ENCODE measurements at regions not wholly inside any gene's neighbourhood (a gene's known extent, or its start where the extent isn't known, plus 50 kb on each side); places are given as distances from the start of the nearest gene placed in this dataset.
"Not testable (repeated sequence)": the region's sequence is repeated elsewhere in the genome, so short reads cannot be mapped to it uniquely, and the experiment has no call there.

GRCh38 chr7:19958309-19958896 lies 185.0 kb upstream of the TMEM196 start:
- DNase-seq (ENCODE audit: low read depth in 2 of 2), result peak; percentile 63 to 74

- DNase-seq (ENCODE audit: low read depth in 2 of 2), result no peak
Measured at GRCh38 chr7:19957664-19958063, 184.2 kb upstream of the TMEM196 start.

GRCh38 chr7:19954166-19954565 lies 180.7 kb upstream of the TMEM196 start:
- not testable (repeated sequence) for DNase-seq (ENCODE audit: low read depth in 2 of 2)

- not testable (repeated sequence) for DNase-seq (ENCODE audit: low read depth in 2 of 2)
Measured at GRCh38 chr7:19953411-19953810, 180.0 kb upstream of the TMEM196 start.

GRCh38 chr7:19948160-19948559 lies 174.7 kb upstream of the TMEM196 start:
- no peak for DNase-seq (ENCODE audit: low read depth in 2 of 2)

GRCh38 chr7:19944363-19945120 lies 171.1 kb upstream of the TMEM196 start:
- no peak for DNase-seq (ENCODE audit: low read depth in 2 of 2)

GRCh38 chr7:19939746-19940145 lies 166.3 kb upstream of the TMEM196 start:
- DNase-seq (ENCODE audit: low read depth in 2 of 2), result peak; percentile 41 to 46

GRCh38 chr7:19932549-19933249 lies 159.3 kb upstream of the TMEM196 start:
- DNase-seq (ENCODE audit: low read depth in 2 of 2), result no peak

- DNase-seq (ENCODE audit: low read depth in 2 of 2), result no peak
Measured at GRCh38 chr7:19930851-19931250, 157.4 kb upstream of the TMEM196 start.

GRCh38 chr7:19930051-19930450 lies 156.6 kb upstream of the TMEM196 start:
- DNase-seq (ENCODE audit: low read depth in 2 of 2), result no peak

GRCh38 chr7:19928247-19928646 lies 154.8 kb upstream of the TMEM196 start:
- DNase-seq (ENCODE audit: low read depth in 2 of 2), result no peak

GRCh38 chr7:19920705-19921104 lies 147.3 kb upstream of the TMEM196 start:
- no peak for DNase-seq (ENCODE audit: low read depth in 2 of 2)

- peak; percentile 18 to 27 for DNase-seq (ENCODE audit: low read depth in 2 of 2)
Measured at GRCh38 chr7:19920166-19920565, 146.7 kb upstream of the TMEM196 start.

GRCh38 chr7:19919261-19920095 lies 146.1 kb upstream of the TMEM196 start:
- peak in 1 of 2 experiments; percentile 23 for DNase-seq (ENCODE audit: low read depth in 2 of 2)

GRCh38 chr7:19916046-19916445 lies 142.6 kb upstream of the TMEM196 start:
- DNase-seq (ENCODE audit: low read depth in 2 of 2), result peak in 1 of 2 experiments; percentile 13

- no peak for DNase-seq (ENCODE audit: low read depth in 2 of 2)
Measured at GRCh38 chr7:19915596-19915995, 142.2 kb upstream of the TMEM196 start.

- DNase-seq (ENCODE audit: low read depth in 2 of 2), result no peak
Measured at GRCh38 chr7:19914866-19915265, 141.4 kb upstream of the TMEM196 start.

- DNase-seq (ENCODE audit: low read depth in 2 of 2), result no peak
Measured at GRCh38 chr7:19900118-19900517, 126.7 kb upstream of the TMEM196 start.

- DNase-seq (ENCODE audit: low read depth in 2 of 2), result peak; percentile 26 to 29
Measured at GRCh38 chr7:19899529-19899928, 126.1 kb upstream of the TMEM196 start.

- not testable (repeated sequence) for DNase-seq (ENCODE audit: low read depth in 2 of 2)
Measured at GRCh38 chr7:19882893-19883292, 109.5 kb upstream of the TMEM196 start.

- no peak for DNase-seq (ENCODE audit: low read depth in 2 of 2)
Measured at GRCh38 chr7:19872094-19872493, 98.7 kb upstream of the TMEM196 start.

GRCh38 chr7:19871102-19871501 lies 97.7 kb upstream of the TMEM196 start:
- DNase-seq (ENCODE audit: low read depth in 2 of 2), result no peak
